ENCODE measurements at regions not wholly inside any gene's neighbourhood (a gene's known extent, or its start where the extent isn't known, plus 50 kb on each side); places are given as distances from the start of the nearest gene placed in this dataset.

- no peak for TF ChIP-seq CTCF (IDR thresholded peaks at IDR 0.05)
- no peak for TF ChIP-seq POLR2A (IDR thresholded peaks at IDR 0.05)
These were observed 72.6 kb upstream of the RGL1 start for GRCh38 chr1:183732236-183732880.
